GM19328 (cell line): ENCODE measurements at regions not wholly inside any gene's neighbourhood (a gene's known extent, or its start where the extent isn't known, plus 50 kb on each side); places are given as distances from the start of the nearest gene placed in this dataset.

Experiments used
- ATAC-seq: cut with Tn5 transposase; IDR thresholded peaks from one replicate; pipeline ENCODE4 v1.9.1; 2021; ENCODE audit warnings: mild to moderate bottlenecking, moderate library complexity; ENCODE audit not compliant: unreplicated experiment

GRCh38 chr1:93013145-93014065 lies 52.1 kb upstream of the DIPK1A start:
- ATAC-seq = no peak

DNA sequence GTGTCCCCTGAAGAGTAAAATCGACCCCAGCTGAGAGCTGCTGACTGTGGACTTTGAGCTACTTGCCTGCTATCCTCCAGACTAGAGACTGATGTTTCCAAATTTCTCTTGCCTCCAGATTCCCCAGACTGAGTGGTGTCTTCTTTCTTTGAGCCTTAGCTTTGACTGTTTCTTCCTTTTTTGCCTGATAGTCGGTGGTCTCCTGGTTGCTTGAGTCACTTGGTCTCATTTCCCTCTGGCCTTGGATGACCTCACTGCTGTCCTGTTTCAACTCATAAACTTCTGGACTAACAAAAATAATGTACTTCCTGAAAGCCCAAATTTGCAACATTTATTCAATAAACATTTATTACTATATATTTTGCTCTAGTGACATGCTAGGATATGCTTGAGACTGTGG lies 52.9 kb upstream of the DIPK1A start:
- ATAC-seq = no peak

DNA sequence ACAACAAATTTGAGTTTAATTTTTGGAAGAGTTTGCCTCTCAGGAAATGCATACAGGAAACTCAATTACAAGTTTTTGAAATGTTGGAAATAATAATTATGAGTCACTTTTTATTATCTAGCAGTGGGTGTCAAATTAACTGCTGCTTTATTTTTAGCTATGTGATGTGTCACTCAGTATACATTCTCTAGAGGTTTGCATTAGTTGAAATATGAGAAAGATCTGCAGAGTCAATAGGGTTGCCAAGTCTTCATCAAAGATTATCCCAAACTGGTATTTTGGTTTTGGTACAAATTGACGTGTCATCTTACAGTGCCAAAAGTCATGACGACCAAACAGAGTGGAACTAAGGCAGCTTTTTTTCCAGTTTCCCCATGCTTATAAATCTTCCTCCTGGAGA lies 54.3 kb upstream of the DIPK1A start:
- no peak for ATAC-seq

GRCh38 chr1:93016171-93016570 lies 54.9 kb upstream of the DIPK1A start:
- ATAC-seq = no peak

DNA sequence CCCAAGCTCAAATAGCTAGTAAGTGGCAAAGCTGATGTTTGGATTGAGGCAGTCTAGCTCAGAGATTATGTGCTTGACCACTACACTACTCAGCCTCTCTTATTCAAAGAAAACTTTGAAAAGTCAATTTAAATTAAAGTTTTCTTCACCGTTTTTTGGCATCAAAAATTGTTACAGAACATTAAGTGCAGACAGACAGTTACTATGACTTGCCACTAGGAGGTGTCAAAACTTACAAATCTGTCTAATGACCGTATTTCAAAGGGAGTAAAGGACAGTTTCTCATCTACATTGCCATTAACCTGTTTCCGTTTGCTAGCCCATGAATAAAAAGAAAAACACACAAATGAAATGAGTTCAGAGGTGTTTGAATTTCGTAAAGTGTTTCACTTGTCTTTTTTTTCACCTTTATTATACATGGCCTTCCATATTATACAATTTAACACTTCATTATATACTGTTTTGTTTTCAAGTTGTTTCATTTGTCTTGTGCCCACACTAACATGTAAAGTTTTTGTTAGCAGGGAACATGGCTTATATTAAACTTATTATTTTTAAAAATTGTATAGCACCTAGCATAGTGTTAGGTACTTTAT lies 57.4 kb upstream of the MTF2 start:
- peak; percentile 55 for ATAC-seq

DNA sequence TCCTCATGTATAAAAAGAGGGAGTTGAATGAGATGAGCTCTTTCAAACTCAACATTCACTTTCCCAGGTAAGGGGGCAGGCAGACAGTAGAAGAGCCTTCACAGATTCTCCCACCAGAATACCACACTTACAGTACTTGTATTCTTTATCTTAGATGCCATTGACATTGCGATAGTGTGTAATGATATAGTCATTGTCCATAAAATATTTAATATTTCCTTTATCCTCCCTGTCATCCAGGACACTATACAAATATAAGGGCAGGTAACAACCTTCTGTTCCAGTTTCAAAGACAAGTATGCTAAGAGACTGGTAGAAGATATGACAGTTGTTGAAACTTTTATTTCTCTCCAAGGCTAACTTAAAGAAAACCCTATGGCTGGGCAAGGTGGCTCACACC lies 56.5 kb upstream of the MTF2 start:
- ATAC-seq = no peak

- ATAC-seq = no peak
Observed at GRCh38 chr1:93023281-93023680, 55.8 kb upstream of the MTF2 start.

DNA sequence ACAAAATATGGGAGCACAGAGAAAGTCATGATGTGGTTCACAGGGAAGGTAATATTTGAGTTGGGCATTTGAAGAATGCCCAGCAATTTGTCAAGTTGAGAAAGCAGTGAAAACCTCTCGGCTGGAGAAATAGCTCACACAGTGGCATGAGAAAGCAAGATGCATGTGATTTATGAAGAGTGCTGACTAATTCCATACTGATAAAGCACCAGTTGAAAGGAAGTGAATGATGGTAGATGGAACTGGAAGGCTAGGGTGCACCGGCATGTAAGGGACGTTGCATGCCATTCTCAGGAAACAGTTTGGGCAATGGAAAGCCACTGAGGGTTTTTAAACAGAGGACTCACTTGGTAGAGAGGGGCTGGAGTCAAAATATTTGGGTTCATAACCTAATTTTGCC lies 53.5 kb upstream of the MTF2 start:
- ATAC-seq = no peak

DNA sequence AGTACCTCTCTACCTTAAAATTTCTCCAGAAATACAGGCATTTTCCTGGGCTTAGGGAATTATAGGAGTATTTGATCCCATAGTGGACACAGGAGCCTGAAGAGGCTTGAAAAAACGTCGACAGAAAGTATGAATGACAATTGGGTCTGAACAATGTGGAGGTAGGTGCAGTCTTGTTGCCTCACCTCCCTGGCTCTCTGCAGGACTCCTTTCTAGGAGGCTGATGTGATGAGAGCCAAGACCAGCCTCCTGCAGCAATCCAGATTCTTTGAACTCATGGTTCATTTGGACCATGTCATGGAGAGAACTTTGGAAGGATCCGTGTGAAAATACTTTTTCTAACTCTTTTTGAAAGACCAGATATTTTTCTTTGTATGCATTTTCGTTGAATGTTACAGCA lies 50.5 kb upstream of the MTF2 start:
- ATAC-seq = no peak
